HG02678 (cell line): ENCODE measurements at regions not wholly inside any gene's neighbourhood (a gene's known extent, or its start where the extent isn't known, plus 50 kb on each side); places are given as distances from the start of the nearest gene placed in this dataset.
A peak's percentile ranks its signal among the peaks of the same experiment; 100 is the strongest.
"Not testable (repeated sequence)": the region's sequence is repeated elsewhere in the genome, so short reads cannot be mapped to it uniquely, and the experiment has no call there.

Source experiments
- ATAC-seq: cut with Tn5 transposase; IDR thresholded peaks from one replicate; pipeline ENCODE4 v1.9.1; 2021; ENCODE audit warnings: mild to moderate bottlenecking, moderate library complexity; ENCODE audit not compliant: unreplicated experiment

GRCh38 chr5:159497221-159497620, 166.9 kb upstream of the IL12B start:
- no peak for ATAC-seq

DNA sequence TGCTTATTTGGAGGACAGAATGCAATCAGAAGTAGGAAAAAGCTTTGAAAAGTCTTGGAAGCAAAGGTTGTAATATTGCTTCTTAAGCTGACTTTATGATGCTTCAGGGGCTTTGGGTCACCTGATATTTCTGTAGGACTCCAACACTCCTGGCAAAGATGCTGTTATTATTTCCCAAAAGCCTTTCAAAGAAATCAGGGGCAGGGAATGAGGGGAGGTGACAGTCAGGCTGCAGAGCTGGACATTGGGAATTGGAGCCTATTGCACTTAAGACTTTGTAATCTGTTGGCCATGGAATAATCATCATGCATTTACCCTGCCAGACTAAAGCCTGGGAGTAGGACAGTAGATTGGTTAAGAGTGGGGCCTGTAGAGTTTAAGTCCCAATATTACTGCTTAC, 168.3 kb upstream of the IL12B start:
- no peak for ATAC-seq

- not testable (repeated sequence) for ATAC-seq
These were observed 171.8 kb upstream of the IL12B start for GRCh38 chr5:159502116-159502515.

- no peak for ATAC-seq
These were observed 172.9 kb upstream of the IL12B start for GRCh38 chr5:159503236-159503635.

DNA sequence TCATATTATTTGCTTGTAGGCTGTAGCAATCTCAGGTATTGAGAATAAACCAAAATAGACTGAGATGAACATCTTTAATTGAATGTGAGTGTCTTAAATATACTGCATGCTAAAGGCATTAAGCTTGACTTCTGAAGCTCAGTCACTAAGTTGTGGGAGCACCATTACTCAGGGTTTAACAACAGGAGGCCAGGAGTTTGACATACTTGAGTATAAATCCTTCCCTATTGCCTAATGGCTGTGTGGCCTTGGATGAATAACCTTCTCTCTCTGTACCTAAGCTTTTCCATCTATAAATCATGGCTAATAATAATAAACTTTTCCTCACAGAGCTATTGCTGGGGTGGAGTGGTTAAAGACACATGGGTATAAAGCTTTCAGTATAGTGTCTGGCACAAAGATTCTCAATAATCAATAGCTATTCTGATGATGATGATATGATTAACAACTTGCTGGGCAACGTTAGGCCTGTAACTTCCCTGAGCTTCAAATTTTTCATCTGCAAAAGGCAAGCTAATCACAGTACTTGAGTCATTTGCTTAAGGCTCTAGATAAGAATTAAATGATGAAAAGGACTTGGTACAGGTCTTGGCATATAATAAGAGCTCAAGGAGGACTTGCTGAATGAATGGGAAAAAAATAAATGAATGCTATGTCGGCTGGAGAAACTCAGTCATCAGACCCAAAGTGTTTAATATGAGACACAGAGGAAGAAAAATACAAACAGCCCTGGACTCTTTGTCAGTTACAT, 174.0 kb upstream of the IL12B start:
- no peak for ATAC-seq

GRCh38 chr5:159504857-159505304, 174.6 kb upstream of the IL12B start:
- no peak for ATAC-seq

- ATAC-seq, result no peak
These were observed 176.8 kb upstream of the IL12B start for GRCh38 chr5:159507055-159507454.

- ATAC-seq, result no peak
These were observed 177.4 kb upstream of the IL12B start for GRCh38 chr5:159507661-159508060.

DNA sequence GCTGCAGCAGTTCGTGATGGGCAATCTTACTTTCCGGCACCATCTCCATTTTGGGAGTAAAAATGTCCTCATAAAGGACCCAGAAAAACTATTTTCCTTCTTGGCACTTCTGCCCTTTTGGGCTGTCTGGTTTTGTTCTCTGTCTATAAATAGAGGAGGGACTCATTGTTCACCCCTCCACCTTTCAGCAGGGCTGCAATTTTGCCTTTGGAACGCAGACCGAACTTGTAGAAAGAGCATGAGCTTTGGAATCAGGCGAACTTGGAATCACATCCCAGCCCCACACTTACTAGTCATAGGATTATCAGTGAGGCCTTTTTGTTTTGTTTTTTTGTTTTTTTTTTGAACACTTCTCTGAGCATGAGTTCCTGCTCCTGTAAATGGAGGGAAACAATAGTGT, 178.1 kb upstream of the IL12B start:
- no peak for ATAC-seq

GRCh38 chr5:159509002-159509660, 178.8 kb upstream of the IL12B start:
- ATAC-seq, result no peak

DNA sequence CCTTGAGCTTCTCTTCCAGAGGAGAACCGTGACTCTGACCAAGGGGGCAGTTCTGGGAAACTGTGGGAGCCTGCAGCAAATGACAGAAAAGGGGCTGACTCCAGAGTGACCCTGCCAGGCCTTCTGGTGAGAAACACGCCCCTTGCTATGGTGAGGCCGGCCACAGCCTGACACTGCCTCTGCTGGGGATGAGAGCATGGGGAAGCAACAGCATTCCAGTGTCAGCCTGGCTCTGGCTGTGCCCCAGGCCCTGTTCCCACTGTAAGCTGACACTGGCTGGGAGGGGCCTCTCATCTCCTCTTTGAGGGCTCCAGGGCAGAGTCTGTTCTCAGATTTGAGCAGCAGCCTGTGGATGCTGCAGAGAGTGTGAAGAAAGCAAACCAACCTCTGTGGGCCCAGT, 180.0 kb upstream of the IL12B start:
- ATAC-seq, result no peak

DNA sequence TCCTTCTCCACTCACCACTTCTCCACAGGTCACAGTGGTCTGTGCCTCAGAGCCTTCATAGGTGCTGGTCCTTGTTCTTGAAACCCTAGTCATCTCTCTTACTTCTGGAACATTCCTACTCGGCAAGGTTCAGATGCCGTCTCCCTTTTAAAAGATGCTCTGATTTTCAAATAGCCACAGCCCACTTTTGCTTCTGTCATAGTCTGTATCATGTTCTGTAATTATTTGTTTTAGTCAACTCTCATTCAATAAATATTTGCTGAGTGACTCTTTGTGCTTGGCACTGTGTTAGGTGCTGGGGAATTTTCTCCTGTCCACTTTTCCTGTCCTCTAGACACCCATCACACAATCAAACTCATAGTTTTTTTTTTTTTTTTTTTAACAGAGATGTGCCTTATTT, 181.3 kb upstream of the IL12B start:
- ATAC-seq, result no peak

DNA sequence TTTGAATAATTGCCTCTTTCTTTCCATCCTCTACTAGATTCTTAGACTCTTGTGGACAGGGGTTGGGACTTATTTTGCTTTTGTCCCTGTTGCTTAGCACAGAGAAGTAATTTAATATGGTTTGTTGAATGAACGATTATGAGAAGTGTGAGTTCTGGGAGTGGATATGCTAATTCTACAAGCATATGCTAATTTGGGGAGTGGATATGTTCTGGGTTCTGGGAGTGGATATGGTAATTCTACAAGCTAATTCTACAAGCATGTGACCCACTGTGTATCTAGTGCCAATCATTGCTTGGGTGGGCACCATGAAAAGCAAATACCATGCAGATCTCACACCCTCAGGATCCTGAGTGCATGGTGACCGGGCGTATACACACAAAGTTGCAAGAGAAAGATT, 181.8 kb upstream of the IL12B start:
- no peak for ATAC-seq

GRCh38 chr5:159514229-159514810, 184.0 kb upstream of the IL12B start:
- ATAC-seq, result no peak

DNA sequence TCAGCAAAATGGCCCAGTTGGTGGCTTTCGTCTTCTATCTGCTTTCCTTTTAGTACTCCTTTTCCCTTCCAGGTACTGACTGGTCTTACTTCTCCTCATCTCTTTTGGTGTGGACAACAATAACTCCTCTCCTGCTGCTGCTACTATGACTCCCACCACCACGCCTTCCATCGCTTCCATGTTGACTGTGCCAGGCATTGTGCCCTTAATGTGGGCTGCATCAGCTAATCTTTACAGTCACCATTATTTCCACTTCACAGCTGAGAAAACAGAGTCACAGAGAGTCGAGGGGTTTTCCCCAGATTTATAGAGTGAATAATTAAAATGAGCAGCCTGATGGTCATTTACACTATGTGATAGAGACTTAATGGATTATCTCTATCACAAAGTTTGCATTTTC, 184.9 kb upstream of the IL12B start:
- no peak for ATAC-seq

GRCh38 chr5:159515909-159516415, 185.7 kb upstream of the IL12B start:
- ATAC-seq, result peak; percentile 97

- no peak for ATAC-seq
These were observed 188.1 kb upstream of the IL12B start for GRCh38 chr5:159518371-159518770.

- ATAC-seq, result no peak
These were observed 189.1 kb upstream of the IL12B start for GRCh38 chr5:159519365-159519764.

DNA sequence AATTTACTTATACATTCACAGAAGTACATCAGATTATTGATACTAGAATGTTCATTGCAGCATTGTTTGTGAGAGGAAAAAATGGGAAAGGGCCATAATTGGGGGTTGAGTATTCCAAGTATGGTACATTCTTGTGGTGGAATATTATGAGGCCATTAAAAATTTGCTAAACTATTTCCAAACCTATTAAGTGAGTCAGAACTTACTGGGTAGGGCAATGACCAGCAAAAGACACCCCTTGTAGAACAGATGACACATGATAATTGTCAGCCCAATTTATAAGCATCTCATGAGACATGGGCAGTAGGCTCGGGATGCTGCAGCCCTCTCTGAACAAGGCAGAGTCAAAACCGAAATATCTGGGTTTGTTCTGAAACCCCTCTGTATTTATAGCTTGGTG, 192.6 kb upstream of the IL12B start:
- ATAC-seq, result no peak

DNA sequence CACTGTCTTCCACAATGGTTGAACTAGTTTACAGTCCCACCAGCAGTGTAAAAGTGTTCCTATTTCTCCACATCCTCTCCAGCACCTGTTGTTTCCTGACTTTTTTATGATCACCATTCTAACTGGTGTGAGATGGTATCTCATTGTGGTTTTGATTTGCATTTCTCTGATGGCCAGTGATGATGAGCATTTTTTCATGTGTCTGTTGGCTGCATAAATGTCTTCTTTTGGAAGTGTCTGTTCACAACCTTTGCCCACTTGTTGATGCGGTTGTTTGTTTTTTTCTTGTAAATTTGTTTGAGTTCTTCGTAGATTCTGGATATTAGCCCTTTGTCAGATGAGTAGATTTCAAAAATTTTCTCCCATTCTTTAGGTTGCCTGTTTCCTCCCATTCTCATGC, 194.0 kb upstream of the IL12B start:
- not testable (repeated sequence) for ATAC-seq

DNA sequence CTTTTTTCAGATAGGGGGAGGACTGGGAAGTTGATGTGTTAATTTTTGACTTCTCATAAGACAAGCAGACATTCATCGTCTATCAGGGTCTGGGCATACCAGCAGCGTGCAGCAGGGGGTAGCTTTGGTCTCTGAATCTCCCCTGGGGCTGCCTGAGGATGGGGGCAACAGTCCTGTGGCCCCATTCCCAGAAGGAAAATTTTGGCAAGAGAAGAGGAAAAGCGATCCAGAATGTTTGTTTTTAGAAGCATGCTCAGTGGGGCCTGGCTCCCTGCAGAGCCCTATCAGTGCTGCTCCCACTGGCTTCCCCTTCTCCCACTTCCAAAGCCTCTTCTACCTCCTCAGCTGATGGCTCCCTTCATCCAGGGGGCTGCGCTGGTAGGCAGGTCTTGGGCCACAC, 194.8 kb upstream of the IL12B start:
- ATAC-seq, result no peak
